IMR-90 (cell line): ENCODE measurements at regions not wholly inside any gene's neighbourhood (a gene's known extent, or its start where the extent isn't known, plus 50 kb on each side); places are given as distances from the start of the nearest gene placed in this dataset.

Experiments
- ATAC-seq: fragments of 200-7000 bp; cut with Tn5 transposase; 2 replicates; pipeline ENCODE4 v1.9.1; 2020; ENCODE audit warnings: low read depth, mild to moderate bottlenecking, moderate library complexity
- BruUV-seq: library from RNA; stranded (reverse); fragments of 400-500 nt; replicated peaks from 2 replicates; lab custom pipeline; 2021; lab: Mats Ljungman, UMichigan
- CTCF ChIA-PET: fragments of 300-600 bp; formaldehyde crosslinking; extraction: SDS; loops from one replicate; lab custom pipeline; 2021; ENCODE audit warnings: antibody characterized with exemption; lab: Yijun Ruan, JAX
- POLR2A ChIA-PET: fragments of 300-600 bp; sonication (Branson Sonifier 250); formaldehyde crosslinking; loops from one replicate; lab custom pipeline; 2022; ENCODE audit warnings: antibody characterized with exemption; ENCODE audit not compliant: unreplicated experiment; lab: Charles Lee
- DNase-seq: peaks from one replicate; pipeline ENCODE4 v3.0.0; 2013
- H2AFZ ChIP-seq: replicated peaks from 2 replicates; pipeline ENCODE3; 2013; ENCODE audit warnings: low read length, mild to moderate bottlenecking; ENCODE audit not compliant: poor library complexity
- H2AK5ac ChIP-seq: 2 replicates; pipeline ENCODE4 v1.6.1; 2013; ENCODE audit warnings: low read depth, low read length, inconsistent platforms
- H2AK9ac ChIP-seq: replicated peaks from 2 replicates; pipeline ENCODE3; 2013; ENCODE audit warnings: mild to moderate bottlenecking, low read depth, low read length, moderate library complexity; ENCODE audit not compliant: poor library complexity
- H2BK120ac ChIP-seq: 2 replicates; pipeline ENCODE4 v1.6.1; 2013; ENCODE audit warnings: low read depth, low read length, inconsistent platforms
- H2BK15ac ChIP-seq: 3 replicates; pipeline ENCODE4 v1.6.1; 2013; ENCODE audit warnings: low read depth, low read length, inconsistent platforms
- H2BK20ac ChIP-seq: 2 replicates; pipeline ENCODE4 v1.6.1; 2013; ENCODE audit warnings: low read depth, mild to moderate bottlenecking, inconsistent platforms, low read length, moderate library complexity
- H2BK5ac ChIP-seq: 2 replicates; pipeline ENCODE4 v1.6.1; 2013; ENCODE audit warnings: mild to moderate bottlenecking, low read depth, low read length, inconsistent platforms; ENCODE audit not compliant: poor library complexity, severe bottlenecking
- H3K14ac ChIP-seq: replicated peaks from 2 replicates; pipeline ENCODE4 v1.6.1; 2013; ENCODE audit warnings: low read depth, low read length, inconsistent platforms
- H3K18ac ChIP-seq: 2 replicates; pipeline ENCODE4 v1.6.1; 2013; ENCODE audit warnings: low read depth, low read length, control low read depth
- H3K23ac ChIP-seq: 2 replicates; pipeline ENCODE4 v1.6.1; 2013; ENCODE audit warnings: low read depth, low read length, inconsistent platforms
- H3K27ac ChIP-seq: 2 replicates; pipeline ENCODE4 v1.5.1; 2013; ENCODE audit warnings: mild to moderate bottlenecking, control low read depth, low read length; ENCODE audit not compliant: insufficient read depth
- H3K27me3 ChIP-seq: 2 replicates; pipeline ENCODE4 v1.6.1; 2013; ENCODE audit warnings: low read length; ENCODE audit not compliant: control insufficient read depth, insufficient read depth
- H3K36me3 ChIP-seq: 2 replicates; pipeline ENCODE4 v1.6.1; 2013; ENCODE audit warnings: low read length, mixed read lengths; ENCODE audit not compliant: control insufficient read depth, insufficient read depth
- H3K4ac ChIP-seq: 2 replicates; pipeline ENCODE4 v1.6.1; 2013; ENCODE audit warnings: low read depth, low read length, inconsistent platforms
- H3K4me1 ChIP-seq: 2 replicates; pipeline ENCODE4 v1.6.1; 2013; ENCODE audit warnings: low read length, mixed read lengths; ENCODE audit not compliant: control insufficient read depth, insufficient read depth
- H3K4me2 ChIP-seq: 2 replicates; pipeline ENCODE4 v1.6.1; 2013; ENCODE audit warnings: low read depth, mild to moderate bottlenecking, control low read depth, low read length, moderate library complexity
- H3K4me3 ChIP-seq: 2 replicates; pipeline ENCODE4 v1.5.1; 2013; ENCODE audit warnings: low read depth, mild to moderate bottlenecking, control low read depth, low read length, moderate library complexity; ENCODE audit not compliant: insufficient read depth
- H3K56ac ChIP-seq: 2 replicates; pipeline ENCODE4 v1.6.1; 2013; ENCODE audit warnings: low read length, inconsistent platforms; ENCODE audit not compliant: insufficient read depth; ENCODE audit errors: extremely low read depth
- H3K79me1 ChIP-seq, 2 experiments: 2 replicates each; pipeline ENCODE4 v1.6.1; 2013; ENCODE audit warnings: low read length in 2 of 2, inconsistent platforms in 1 of 2, low read depth in 1 of 2
- H3K9ac ChIP-seq: 2 replicates; pipeline ENCODE4 v1.6.1; 2013; ENCODE audit warnings: low read depth, low read length, control low read depth
- H3K9me1 ChIP-seq: 2 replicates; pipeline ENCODE4 v1.6.1; 2013; ENCODE audit warnings: low read length, inconsistent platforms; ENCODE audit not compliant: insufficient read depth
- H3K9me3 ChIP-seq: 2 replicates; pipeline ENCODE4 v1.6.1; 2013; ENCODE audit warnings: low read length; ENCODE audit not compliant: control insufficient read depth, insufficient read depth
- H4K20me1 ChIP-seq: 2 replicates; pipeline ENCODE4 v1.6.1; 2013; ENCODE audit warnings: low read length, inconsistent platforms; ENCODE audit not compliant: insufficient read depth
- H4K5ac ChIP-seq: 2 replicates; pipeline ENCODE4 v1.6.1; 2013; ENCODE audit warnings: mild to moderate bottlenecking, low read depth, low read length, control low read depth
- H4K8ac ChIP-seq, 2 experiments: 2 replicates each; pipeline ENCODE4 v1.6.1; 2013; ENCODE audit warnings: low read depth in 2 of 2, low read length in 2 of 2, control low read depth in 1 of 2, inconsistent platforms in 1 of 2
- H4K91ac ChIP-seq: 2 replicates; pipeline ENCODE4 v1.6.1; 2013; ENCODE audit warnings: low read depth, low read length, inconsistent platforms; ENCODE audit not compliant: insufficient read depth
- ELK1 ChIP-seq: fragments of 150-350 bp; IDR thresholded peaks from 2 replicates; pipeline ENCODE4 v1.6.1; 2016; ENCODE audit warnings: low read depth, mild to moderate bottlenecking, low read length, moderate library complexity, borderline replicate concordance
- NFE2L2 ChIP-seq: fragments of 150-350 bp; IDR thresholded peaks from 2 replicates; pipeline ENCODE4 v1.6.1; 2016; ENCODE audit warnings: low read depth, mild to moderate bottlenecking, low read length
- WGBS, 2 experiments: methylation state at CpG; one replicate each; pipeline versions ENCODE4 v1.1.5 to v1.1.7; 2013; ENCODE audit warnings: missing lambda C conversion rate in 2 of 2; ENCODE audit not compliant: insufficient read length in 1 of 2; ENCODE audit errors: extremely low coverage in 2 of 2; 5-methylcytosine and 5-hydroxymethylcytosine counted together
- dilution Hi-C: fragments of 300-500 bp; cut with HindIII; formaldehyde crosslinking; loops from one replicate; pipeline ENCODE4 v1.14.3; 2018; ENCODE audit warnings: low sequenced_read_pairs; ENCODE audit not compliant: unreplicated experiment
- in situ Hi-C: fragments of 300-500 bp; cut with MboI; formaldehyde crosslinking; loops from 3 replicates; pipeline ENCODE4 v1.14.3; 2019; ENCODE audit warnings: low sequenced_read_pairs, inconsistent platforms, mixed read lengths
- intact Hi-C: fragments of 100-400 bp; cut with micrococcal nuclease; formaldehyde crosslinking; loops from 2 replicates; pipeline ENCODE4 v1.10.0; 2022

- H3K18ac ChIP-seq, result no peak overlapping the region
- H4K8ac ChIP-seq, result no peak overlapping the region
- intact Hi-C loops (no loop called here), dilution Hi-C loops (no loop called here), in situ Hi-C loops (no loop called here)
- CTCF ChIA-PET, result no interaction called here
- no peak overlapping the region for H2AFZ ChIP-seq
- H2BK120ac ChIP-seq, result no peak overlapping the region
- POLR2A ChIA-PET, result no interaction called here
- H4K91ac ChIP-seq, result no peak overlapping the region
- H3K56ac ChIP-seq, result no peak overlapping the region
- H2AK9ac ChIP-seq, result no peak overlapping the region
- no peak overlapping the region for H2BK20ac ChIP-seq
- ATAC-seq, result no peak
- H3K14ac ChIP-seq, result no peak overlapping the region
- H3K27me3 ChIP-seq, result peaks cover 6% of the 10 kb centered on the region
- no peaks in the 10 kb centered on the region for H3K9me1 ChIP-seq
- no peaks in the 10 kb centered on the region for H3K36me3 ChIP-seq
- H3K4me3 ChIP-seq, result no peak overlapping the region
- no peak overlapping the region for H3K27ac ChIP-seq
- no peak overlapping the region for H3K4me2 ChIP-seq
- H4K20me1 ChIP-seq, result no peaks in the 10 kb centered on the region
- H3K23ac ChIP-seq, result no peak overlapping the region
- no peak overlapping the region for H2BK15ac ChIP-seq
- H2BK5ac ChIP-seq, result no peak overlapping the region
- H3K9me3 ChIP-seq, result no peaks in the 10 kb centered on the region
- no TSS peak for BruUV-seq
- no peaks in the 10 kb centered on the region for H3K79me1 ChIP-seq
- DNase-seq, result no peak
- no peak overlapping the region for H3K9ac ChIP-seq
- H3K4ac ChIP-seq, result no peak overlapping the region
- H2AK5ac ChIP-seq, result no peak overlapping the region
- no peaks in the 10 kb centered on the region for H3K4me1 ChIP-seq
- H4K5ac ChIP-seq, result no peak overlapping the region
- 75% methylated on average over 1 of the region's 3 CpGs; no CpG with 5 or more reads in 1 of the 2 experiments for WGBS, 2 experiments
- TF ChIP-seq ELK1 (no peak), NFE2L2 (no peak)
Measured at GRCh38 chr16:80323808-80324195, 217.0 kb upstream of the DYNLRB2 start.
